RWPE2 (cell line): ENCODE measurements at regions not wholly inside any gene's neighbourhood (a gene's known extent, or its start where the extent isn't known, plus 50 kb on each side); places are given as distances from the start of the nearest gene placed in this dataset.

ENCODE experiments used
- ATAC-seq: fragments of 200-7000 bp; cut with Tn5 transposase; 3 replicates; pipeline ENCODE4 v1.9.1; 2021; ENCODE audit warnings: low read depth
- DNase-seq: peaks from one replicate; pipeline ENCODE4 v3.0.0-alpha.2; 2020; ENCODE audit warnings: low spot score
- H3K27ac ChIP-seq: fragments of 450-650 bp; 2 replicates; pipeline ENCODE4 v1.5.1; 2017; ENCODE audit warnings: mild to moderate bottlenecking; ENCODE audit not compliant: poor library complexity, severe bottlenecking
- H3K27me3 ChIP-seq: fragments of 250-450 bp; sonication (Bioruptor Pico); 2 replicates; pipeline ENCODE4 v1.5.1; 2021; ENCODE audit warnings: mild to moderate bottlenecking, moderate library complexity; ENCODE audit not compliant: insufficient read depth, poor library complexity, severe bottlenecking
- H3K36me3 ChIP-seq: fragments of 250-450 bp; sonication (Bioruptor Pico); 2 replicates; pipeline ENCODE4 v1.5.1; 2020; ENCODE audit warnings: low read depth, mild to moderate bottlenecking, moderate library complexity
- H3K4me1 ChIP-seq: fragments of 250-450 bp; sonication (Bioruptor Pico); 2 replicates; pipeline ENCODE4 v1.5.1; 2021; ENCODE audit warnings: mild to moderate bottlenecking, moderate library complexity; ENCODE audit not compliant: insufficient read depth, poor library complexity, severe bottlenecking
- H3K4me3 ChIP-seq: fragments of 250-450 bp; sonication (Bioruptor Pico); 2 replicates; pipeline ENCODE4 v1.5.1; 2021; ENCODE audit warnings: mild to moderate bottlenecking, moderate library complexity; ENCODE audit not compliant: severe bottlenecking
- H3K9me3 ChIP-seq: fragments of 250-450 bp; sonication (Bioruptor Pico); 2 replicates; pipeline ENCODE4 v1.5.1; 2021; ENCODE audit warnings: mild to moderate bottlenecking, moderate library complexity; ENCODE audit not compliant: severe bottlenecking
- TF ChIP-seq, protein P1 (sequence below): fragments of 450-650 bp; IDR thresholded peaks from one replicate; pipeline ENCODE4 v1.5.1; 2017; ENCODE audit warnings: mild to moderate bottlenecking, moderate library complexity; ENCODE audit not compliant: poor library complexity, severe bottlenecking

- ATAC-seq = no peak
- Histone ChIP-seq H3K27me3 (no peaks in the 10 kb centered on the region), H3K4me1 (no peaks in the 10 kb centered on the region), H3K27ac (no peak overlapping the region), H3K9me3 (peaks cover 6% of the 10 kb centered on the region), H3K4me3 (no peak overlapping the region), H3K36me3 (no peaks in the 10 kb centered on the region)
- TF ChIP-seq, protein P1, sequence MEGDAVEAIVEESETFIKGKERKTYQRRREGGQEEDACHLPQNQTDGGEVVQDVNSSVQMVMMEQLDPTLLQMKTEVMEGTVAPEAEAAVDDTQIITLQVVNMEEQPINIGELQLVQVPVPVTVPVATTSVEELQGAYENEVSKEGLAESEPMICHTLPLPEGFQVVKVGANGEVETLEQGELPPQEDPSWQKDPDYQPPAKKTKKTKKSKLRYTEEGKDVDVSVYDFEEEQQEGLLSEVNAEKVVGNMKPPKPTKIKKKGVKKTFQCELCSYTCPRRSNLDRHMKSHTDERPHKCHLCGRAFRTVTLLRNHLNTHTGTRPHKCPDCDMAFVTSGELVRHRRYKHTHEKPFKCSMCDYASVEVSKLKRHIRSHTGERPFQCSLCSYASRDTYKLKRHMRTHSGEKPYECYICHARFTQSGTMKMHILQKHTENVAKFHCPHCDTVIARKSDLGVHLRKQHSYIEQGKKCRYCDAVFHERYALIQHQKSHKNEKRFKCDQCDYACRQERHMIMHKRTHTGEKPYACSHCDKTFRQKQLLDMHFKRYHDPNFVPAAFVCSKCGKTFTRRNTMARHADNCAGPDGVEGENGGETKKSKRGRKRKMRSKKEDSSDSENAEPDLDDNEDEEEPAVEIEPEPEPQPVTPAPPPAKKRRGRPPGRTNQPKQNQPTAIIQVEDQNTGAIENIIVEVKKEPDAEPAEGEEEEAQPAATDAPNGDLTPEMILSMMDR = no peak
- DNase-seq = no peak
Measured at GRCh38 chr10:28733245-28733644, 55.9 kb downstream of the BAMBI start.

DNA sequence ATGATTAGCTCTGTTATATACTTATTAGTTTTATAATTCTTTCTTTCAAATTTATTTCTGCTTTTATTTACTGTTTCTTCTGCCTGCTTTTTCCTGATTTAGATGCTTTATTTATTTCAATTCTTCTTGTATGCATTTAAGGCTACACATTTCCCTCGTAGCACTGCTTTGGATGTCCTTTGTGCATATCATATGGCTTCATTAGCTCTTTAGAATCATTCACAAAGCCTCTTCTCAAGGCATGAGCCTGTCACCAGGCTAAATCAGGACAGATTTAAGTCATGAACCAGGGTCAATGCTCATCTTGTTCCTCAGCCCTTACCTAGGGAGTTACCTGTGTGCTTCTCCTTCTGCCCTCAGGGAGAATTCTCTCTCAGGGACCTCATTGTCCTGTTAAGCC lies 56.3 kb downstream of the BAMBI start:
- no peak for ATAC-seq
- H3K27me3 ChIP-seq = no peaks in the 10 kb centered on the region
- TF ChIP-seq, protein P1 = no peak

DNA sequence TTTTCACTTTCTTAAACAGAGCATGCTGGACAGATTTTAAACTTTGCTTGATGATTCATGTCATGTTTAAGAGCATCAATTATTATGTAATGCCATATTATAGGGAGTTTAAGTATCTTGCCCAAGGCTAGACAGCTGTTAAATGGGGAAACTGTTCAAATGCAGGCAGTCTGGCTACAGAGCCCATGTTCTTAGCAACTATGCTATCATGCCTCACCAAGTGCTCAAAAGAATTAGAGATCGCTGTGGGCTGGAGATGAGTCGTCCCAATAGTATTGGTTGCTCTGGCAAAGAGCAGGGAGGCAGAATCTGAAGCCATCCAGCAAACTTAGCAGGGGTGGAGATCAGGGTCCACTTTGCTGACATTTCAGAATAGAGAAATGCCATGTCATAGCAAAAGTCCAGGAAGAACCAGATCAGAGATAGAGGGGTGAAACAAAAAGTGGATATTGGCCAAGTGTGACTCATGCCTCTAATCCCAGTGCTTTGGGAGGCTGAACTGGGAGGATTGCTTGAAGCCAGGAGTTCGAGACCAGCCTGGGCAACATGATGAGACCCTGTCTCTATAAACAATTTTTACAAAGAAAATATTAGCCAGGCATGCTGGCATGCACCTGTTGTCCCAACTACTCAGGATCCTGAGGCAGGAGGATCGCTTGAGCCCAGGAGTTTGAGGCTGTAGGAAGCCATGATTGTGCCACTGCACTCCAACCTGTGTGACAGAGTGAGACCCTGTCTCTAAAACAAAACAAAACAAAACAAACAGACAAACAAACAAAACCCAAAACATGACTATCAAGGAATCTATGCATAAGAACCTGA lies 57.8 kb downstream of the BAMBI start:
- DNase-seq = peak; percentile 54
- peak overlapping the region; percentile 62 for H3K27ac ChIP-seq

More for the DNA sequence above, 56.3 kb downstream of the BAMBI start:
- Histone ChIP-seq H3K36me3 (no peaks in the 10 kb centered on the region), H3K27ac (no peak overlapping the region), H3K4me3 (no peak overlapping the region), H3K9me3 (peaks cover 6% of the 10 kb centered on the region), H3K4me1 (no peaks in the 10 kb centered on the region)
- DNase-seq = no peak

GRCh38 chr10:28737096-28737495 lies 59.8 kb downstream of the BAMBI start:
- no peak overlapping the region for H3K4me3 ChIP-seq
- no peaks in the 10 kb centered on the region for H3K27me3 ChIP-seq
- DNase-seq = no peak
- H3K4me1 ChIP-seq = no peaks in the 10 kb centered on the region
- no peak overlapping the region for H3K27ac ChIP-seq
- H3K9me3 ChIP-seq = peaks cover 6% of the 10 kb centered on the region
- TF ChIP-seq, protein P1 = no peak
- no peak for ATAC-seq
- H3K36me3 ChIP-seq = no peaks in the 10 kb centered on the region

More for the DNA sequence above, 57.8 kb downstream of the BAMBI start:
- Histone ChIP-seq H3K9me3 (peaks cover 6% of the 10 kb centered on the region), H3K27me3 (no peaks in the 10 kb centered on the region), H3K4me3 (no peak overlapping the region), H3K36me3 (no peaks in the 10 kb centered on the region), H3K4me1 (no peaks in the 10 kb centered on the region)
- TF ChIP-seq, protein P1 = no peak
- ATAC-seq = peak; percentile 96

GRCh38 chr10:28738200-28738599 lies 60.9 kb downstream of the BAMBI start:
- no peak for DNase-seq
- Histone ChIP-seq H3K4me3 (no peak overlapping the region), H3K9me3 (peaks cover 6% of the 10 kb centered on the region), H3K27me3 (no peaks in the 10 kb centered on the region), H3K4me1 (no peaks in the 10 kb centered on the region), H3K27ac (no peak overlapping the region), H3K36me3 (no peaks in the 10 kb centered on the region)
- TF ChIP-seq, protein P1 = no peak
- ATAC-seq = no peak
